IMR-90 (cell line): ENCODE measurements at regions not wholly inside any gene's neighbourhood (a gene's known extent, or its start where the extent isn't known, plus 50 kb on each side); places are given as distances from the start of the nearest gene placed in this dataset.
"Not testable (repeated sequence)": the region's sequence is repeated elsewhere in the genome, so short reads cannot be mapped to it uniquely, and the experiment has no call there.

Source experiments
- ATAC-seq: fragments of 200-7000 bp; cut with Tn5 transposase; 2 replicates; pipeline ENCODE4 v1.9.1; 2020; ENCODE audit warnings: low read depth, mild to moderate bottlenecking, moderate library complexity
- BruUV-seq: library from RNA; stranded (reverse); fragments of 400-500 nt; replicated peaks from 2 replicates; lab custom pipeline; 2021; lab: Mats Ljungman, UMichigan
- CTCF ChIA-PET: fragments of 300-600 bp; formaldehyde crosslinking; extraction: SDS; loops from one replicate; lab custom pipeline; 2021; ENCODE audit warnings: antibody characterized with exemption; lab: Yijun Ruan, JAX
- POLR2A ChIA-PET: fragments of 300-600 bp; sonication (Branson Sonifier 250); formaldehyde crosslinking; loops from one replicate; lab custom pipeline; 2022; ENCODE audit warnings: antibody characterized with exemption; ENCODE audit not compliant: unreplicated experiment; lab: Charles Lee
- DNase-seq: peaks from one replicate; pipeline ENCODE4 v3.0.0; 2013
- H2AFZ ChIP-seq: replicated peaks from 2 replicates; pipeline ENCODE3; 2013; ENCODE audit warnings: low read length, mild to moderate bottlenecking; ENCODE audit not compliant: poor library complexity
- H2AK5ac ChIP-seq: 2 replicates; pipeline ENCODE4 v1.6.1; 2013; ENCODE audit warnings: low read depth, low read length, inconsistent platforms
- H2AK9ac ChIP-seq: replicated peaks from 2 replicates; pipeline ENCODE3; 2013; ENCODE audit warnings: mild to moderate bottlenecking, low read depth, low read length, moderate library complexity; ENCODE audit not compliant: poor library complexity
- H2BK120ac ChIP-seq: 2 replicates; pipeline ENCODE4 v1.6.1; 2013; ENCODE audit warnings: low read depth, low read length, inconsistent platforms
- H2BK15ac ChIP-seq: 3 replicates; pipeline ENCODE4 v1.6.1; 2013; ENCODE audit warnings: low read depth, low read length, inconsistent platforms
- H2BK20ac ChIP-seq: 2 replicates; pipeline ENCODE4 v1.6.1; 2013; ENCODE audit warnings: low read depth, mild to moderate bottlenecking, inconsistent platforms, low read length, moderate library complexity
- H2BK5ac ChIP-seq: 2 replicates; pipeline ENCODE4 v1.6.1; 2013; ENCODE audit warnings: mild to moderate bottlenecking, low read depth, low read length, inconsistent platforms; ENCODE audit not compliant: poor library complexity, severe bottlenecking
- H3K14ac ChIP-seq: replicated peaks from 2 replicates; pipeline ENCODE4 v1.6.1; 2013; ENCODE audit warnings: low read depth, low read length, inconsistent platforms
- H3K18ac ChIP-seq: 2 replicates; pipeline ENCODE4 v1.6.1; 2013; ENCODE audit warnings: low read depth, low read length, control low read depth
- H3K23ac ChIP-seq: 2 replicates; pipeline ENCODE4 v1.6.1; 2013; ENCODE audit warnings: low read depth, low read length, inconsistent platforms
- H3K27ac ChIP-seq: 2 replicates; pipeline ENCODE4 v1.5.1; 2013; ENCODE audit warnings: mild to moderate bottlenecking, control low read depth, low read length; ENCODE audit not compliant: insufficient read depth
- H3K27me3 ChIP-seq: 2 replicates; pipeline ENCODE4 v1.6.1; 2013; ENCODE audit warnings: low read length; ENCODE audit not compliant: control insufficient read depth, insufficient read depth
- H3K36me3 ChIP-seq: 2 replicates; pipeline ENCODE4 v1.6.1; 2013; ENCODE audit warnings: low read length, mixed read lengths; ENCODE audit not compliant: control insufficient read depth, insufficient read depth
- H3K4ac ChIP-seq: 2 replicates; pipeline ENCODE4 v1.6.1; 2013; ENCODE audit warnings: low read depth, low read length, inconsistent platforms
- H3K4me1 ChIP-seq: 2 replicates; pipeline ENCODE4 v1.6.1; 2013; ENCODE audit warnings: low read length, mixed read lengths; ENCODE audit not compliant: control insufficient read depth, insufficient read depth
- H3K4me2 ChIP-seq: 2 replicates; pipeline ENCODE4 v1.6.1; 2013; ENCODE audit warnings: low read depth, mild to moderate bottlenecking, control low read depth, low read length, moderate library complexity
- H3K4me3 ChIP-seq: 2 replicates; pipeline ENCODE4 v1.5.1; 2013; ENCODE audit warnings: low read depth, mild to moderate bottlenecking, control low read depth, low read length, moderate library complexity; ENCODE audit not compliant: insufficient read depth
- H3K56ac ChIP-seq: 2 replicates; pipeline ENCODE4 v1.6.1; 2013; ENCODE audit warnings: low read length, inconsistent platforms; ENCODE audit not compliant: insufficient read depth; ENCODE audit errors: extremely low read depth
- H3K79me1 ChIP-seq, 2 experiments: 2 replicates each; pipeline ENCODE4 v1.6.1; 2013; ENCODE audit warnings: low read length in 2 of 2, inconsistent platforms in 1 of 2, low read depth in 1 of 2
- H3K9ac ChIP-seq: 2 replicates; pipeline ENCODE4 v1.6.1; 2013; ENCODE audit warnings: low read depth, low read length, control low read depth
- H3K9me1 ChIP-seq: 2 replicates; pipeline ENCODE4 v1.6.1; 2013; ENCODE audit warnings: low read length, inconsistent platforms; ENCODE audit not compliant: insufficient read depth
- H3K9me3 ChIP-seq: 2 replicates; pipeline ENCODE4 v1.6.1; 2013; ENCODE audit warnings: low read length; ENCODE audit not compliant: control insufficient read depth, insufficient read depth
- H4K20me1 ChIP-seq: 2 replicates; pipeline ENCODE4 v1.6.1; 2013; ENCODE audit warnings: low read length, inconsistent platforms; ENCODE audit not compliant: insufficient read depth
- H4K5ac ChIP-seq: 2 replicates; pipeline ENCODE4 v1.6.1; 2013; ENCODE audit warnings: mild to moderate bottlenecking, low read depth, low read length, control low read depth
- H4K8ac ChIP-seq, 2 experiments: 2 replicates each; pipeline ENCODE4 v1.6.1; 2013; ENCODE audit warnings: low read depth in 2 of 2, low read length in 2 of 2, control low read depth in 1 of 2, inconsistent platforms in 1 of 2
- H4K91ac ChIP-seq: 2 replicates; pipeline ENCODE4 v1.6.1; 2013; ENCODE audit warnings: low read depth, low read length, inconsistent platforms; ENCODE audit not compliant: insufficient read depth
- CHD1 ChIP-seq: IDR thresholded peaks from 2 replicates; pipeline ENCODE4 v1.6.1; 2012; ENCODE audit warnings: low read depth, low read length, improper control_type of control experiment
- RFX5 ChIP-seq: IDR thresholded peaks from 2 replicates; pipeline ENCODE4 v1.8.0; 2012; ENCODE audit warnings: low read depth, mild to moderate bottlenecking, low read length, moderate library complexity
- WGBS, 2 experiments: methylation state at CpG; one replicate each; pipeline versions ENCODE4 v1.1.5 to v1.1.7; 2013; ENCODE audit warnings: missing lambda C conversion rate in 2 of 2; ENCODE audit not compliant: insufficient read length in 1 of 2; ENCODE audit errors: extremely low coverage in 2 of 2; 5-methylcytosine and 5-hydroxymethylcytosine counted together
- dilution Hi-C: fragments of 300-500 bp; cut with HindIII; formaldehyde crosslinking; loops from one replicate; pipeline ENCODE4 v1.14.3; 2018; ENCODE audit warnings: low sequenced_read_pairs; ENCODE audit not compliant: unreplicated experiment
- in situ Hi-C: fragments of 300-500 bp; cut with MboI; formaldehyde crosslinking; loops from 3 replicates; pipeline ENCODE4 v1.14.3; 2019; ENCODE audit warnings: low sequenced_read_pairs, inconsistent platforms, mixed read lengths
- intact Hi-C: fragments of 100-400 bp; cut with micrococcal nuclease; formaldehyde crosslinking; loops from 2 replicates; pipeline ENCODE4 v1.10.0; 2022

GRCh38 chr3:145094355-145094941 lies 1066.5 kb downstream of the PLOD2 start:
- H2AK9ac ChIP-seq, result no peak overlapping the region
- no CpG with 5 or more reads among the region's 3 CpGs for WGBS, 2 experiments
- no peak overlapping the region for H3K23ac ChIP-seq
- H3K79me1 ChIP-seq, result no peaks in the 10 kb centered on the region
- H3K4me3 ChIP-seq, result no peak overlapping the region
- H3K27me3 ChIP-seq, result no peaks in the 10 kb centered on the region
- ATAC-seq (peak; percentile 70), DNase-seq (peak; percentile 54)
- POLR2A ChIA-PET, result no interaction called here
- no peak overlapping the region for H3K14ac ChIP-seq
- H2BK120ac ChIP-seq, result no peak overlapping the region
- H2AFZ ChIP-seq, result no peak overlapping the region
- no peaks in the 10 kb centered on the region for H3K4me1 ChIP-seq
- H4K5ac ChIP-seq, result no peak overlapping the region
- no peak overlapping the region for H2BK15ac ChIP-seq
- BruUV-seq, result no TSS peak
- no peaks in the 10 kb centered on the region for H3K9me1 ChIP-seq
- in situ Hi-C loops (no loop called here), intact Hi-C loops (no loop called here), dilution Hi-C loops (no loop called here)
- no peak overlapping the region for H2BK5ac ChIP-seq
- no peak overlapping the region for H3K27ac ChIP-seq
- H3K36me3 ChIP-seq, result no peaks in the 10 kb centered on the region
- no peaks in the 10 kb centered on the region for H4K20me1 ChIP-seq
- no peak for TF ChIP-seq CHD1
- TF ChIP-seq RFX5, result peak; percentile 92
- no peaks in the 10 kb centered on the region; the same call in 1 of the 2 replicates for H3K9me3 ChIP-seq
- H3K9ac ChIP-seq, result no peak overlapping the region
- H3K56ac ChIP-seq, result no peak overlapping the region
- H4K8ac ChIP-seq, result no peak overlapping the region
- CTCF ChIA-PET, result no interaction called here
- H3K4me2 ChIP-seq, result no peak overlapping the region
- no peak overlapping the region for H3K4ac ChIP-seq
- H4K91ac ChIP-seq, result no peak overlapping the region
- H2BK20ac ChIP-seq, result no peak overlapping the region
- no peak overlapping the region for H2AK5ac ChIP-seq
- H3K18ac ChIP-seq, result no peak overlapping the region

- H3K9me1 ChIP-seq, H3K36me3 ChIP-seq, CTCF ChIA-PET, H3K23ac ChIP-seq, H3K4me3 ChIP-seq, H2BK20ac ChIP-seq, H3K9me3 ChIP-seq, H2BK5ac ChIP-seq, H2AK5ac ChIP-seq, DNase-seq, H2AK9ac ChIP-seq, H3K18ac ChIP-seq, H4K5ac ChIP-seq, H3K56ac ChIP-seq, BruUV-seq, H3K9ac ChIP-seq, POLR2A ChIA-PET, in situ Hi-C loops, H3K27me3 ChIP-seq, H4K8ac ChIP-seq, H4K91ac ChIP-seq, dilution Hi-C loops, H2BK120ac ChIP-seq, intact Hi-C loops, H4K20me1 ChIP-seq, H3K27ac ChIP-seq, H2BK15ac ChIP-seq, H3K79me1 ChIP-seq, H3K4me1 ChIP-seq, H2AFZ ChIP-seq, H3K4me2 ChIP-seq, ATAC-seq, H3K4ac ChIP-seq, H3K14ac ChIP-seq: not testable (repeated sequence)
- WGBS, 2 experiments, result no CpG with 5 or more reads among the region's 5 CpGs
These were observed 1049.8 kb downstream of the PLOD2 start for GRCh38 chr3:145111141-145111540.
